Lower lobe of right lung (tissue), 2 donors: ENCODE measurements at regions not wholly inside any gene's neighbourhood (a gene's known extent, or its start where the extent isn't known, plus 50 kb on each side); places are given as distances from the start of the nearest gene placed in this dataset.
A peak's percentile ranks its signal among the peaks of the same experiment; 100 is the strongest.
"Not testable (repeated sequence)": the region's sequence is repeated elsewhere in the genome, so short reads cannot be mapped to it uniquely, and the experiment has no call there.

Source experiments
- ATAC-seq, 2 donors: fragments of 200-7000 bp; cut with Tn5 transposase; one replicate each; pipeline ENCODE4 v1.9.1; 2020 to 2022; ENCODE audit warnings: mild to moderate bottlenecking in 2 of 2, moderate library complexity in 2 of 2
- DNase-seq: peaks from one replicate; pipeline ENCODE4 v3.0.0-alpha.2; 2020
- H3K27ac ChIP-seq: fragments of 200-600 bp; one replicate; pipeline ENCODE4 v1.8.0; 2022
- H3K27me3 ChIP-seq: fragments of 200-600 bp; one replicate; pipeline ENCODE4 v1.8.0; 2022; ENCODE audit warnings: low read depth
- H3K36me3 ChIP-seq: fragments of 200-600 bp; one replicate; pipeline ENCODE4 v1.8.0; 2022; ENCODE audit warnings: mild to moderate bottlenecking
- H3K4me1 ChIP-seq: fragments of 200-600 bp; one replicate; pipeline ENCODE4 v1.8.0; 2022
- H3K4me3 ChIP-seq: fragments of 200-600 bp; one replicate; pipeline ENCODE4 v1.8.0; 2022; ENCODE audit warnings: mild to moderate bottlenecking
- H3K9me3 ChIP-seq: fragments of 200-600 bp; one replicate; pipeline ENCODE4 v1.8.0; 2022
- intact Hi-C: fragments of 100-400 bp; cut with DNase I; formaldehyde crosslinking; loops from one replicate; pipeline ENCODE4 v1.11.0; 2022
- TF ChIP-seq, protein P1 (sequence below): fragments of 200-600 bp; IDR thresholded peaks from one replicate; pipeline ENCODE4 v1.8.0; 2022; ENCODE audit warnings: antibody characterized with exemption, mild to moderate bottlenecking
- donor health status: DM: no; HTN: yes; CAD: no; lungs with severe emphysema.

GRCh38 chr7:153675131-153675530 lies 377.1 kb upstream of the DPP6 start:
- H3K4me3 ChIP-seq = no peak overlapping the region
- DNase-seq = no peak
- H3K36me3 ChIP-seq = no peaks in the 10 kb centered on the region
- ATAC-seq = no peak
- H3K27me3 ChIP-seq = no peaks in the 10 kb centered on the region
- intact Hi-C loops = no loop called here
- TF ChIP-seq, protein P1, sequence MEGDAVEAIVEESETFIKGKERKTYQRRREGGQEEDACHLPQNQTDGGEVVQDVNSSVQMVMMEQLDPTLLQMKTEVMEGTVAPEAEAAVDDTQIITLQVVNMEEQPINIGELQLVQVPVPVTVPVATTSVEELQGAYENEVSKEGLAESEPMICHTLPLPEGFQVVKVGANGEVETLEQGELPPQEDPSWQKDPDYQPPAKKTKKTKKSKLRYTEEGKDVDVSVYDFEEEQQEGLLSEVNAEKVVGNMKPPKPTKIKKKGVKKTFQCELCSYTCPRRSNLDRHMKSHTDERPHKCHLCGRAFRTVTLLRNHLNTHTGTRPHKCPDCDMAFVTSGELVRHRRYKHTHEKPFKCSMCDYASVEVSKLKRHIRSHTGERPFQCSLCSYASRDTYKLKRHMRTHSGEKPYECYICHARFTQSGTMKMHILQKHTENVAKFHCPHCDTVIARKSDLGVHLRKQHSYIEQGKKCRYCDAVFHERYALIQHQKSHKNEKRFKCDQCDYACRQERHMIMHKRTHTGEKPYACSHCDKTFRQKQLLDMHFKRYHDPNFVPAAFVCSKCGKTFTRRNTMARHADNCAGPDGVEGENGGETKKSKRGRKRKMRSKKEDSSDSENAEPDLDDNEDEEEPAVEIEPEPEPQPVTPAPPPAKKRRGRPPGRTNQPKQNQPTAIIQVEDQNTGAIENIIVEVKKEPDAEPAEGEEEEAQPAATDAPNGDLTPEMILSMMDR = no peak
- no peaks in the 10 kb centered on the region for H3K9me3 ChIP-seq
- H3K27ac ChIP-seq = no peak overlapping the region
- no peaks in the 10 kb centered on the region for H3K4me1 ChIP-seq

DNA sequence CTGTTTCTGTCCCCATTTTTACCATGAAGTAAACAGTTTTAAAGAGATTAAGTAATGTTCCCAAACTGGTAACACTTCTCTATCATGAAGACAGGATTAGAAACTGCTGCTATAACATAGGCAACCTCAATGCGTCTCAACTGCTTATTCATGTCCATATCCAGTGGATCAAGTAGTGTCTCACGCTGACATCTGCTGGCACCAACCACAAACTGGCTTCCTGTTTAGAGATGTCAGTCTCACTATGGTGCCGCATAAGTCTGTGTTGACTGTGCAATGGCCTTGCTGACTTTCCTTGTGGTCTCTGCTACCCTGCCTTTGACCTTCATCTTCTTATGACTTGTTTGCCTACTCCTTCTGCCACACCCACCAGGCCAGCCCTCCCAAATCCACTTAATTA lies 369.6 kb upstream of the DPP6 start:
- DNase-seq (no peak), ATAC-seq (no peak)
- intact Hi-C loops = no loop called here
- Histone ChIP-seq H3K27ac (no peak overlapping the region), H3K27me3 (no peaks in the 10 kb centered on the region), H3K4me1 (no peaks in the 10 kb centered on the region), H3K9me3 (no peaks in the 10 kb centered on the region), H3K36me3 (no peaks in the 10 kb centered on the region), H3K4me3 (no peak overlapping the region)
- TF ChIP-seq, protein P1 = no peak

- Histone ChIP-seq H3K36me3 (no peaks in the 10 kb centered on the region), H3K27ac (no peak overlapping the region), H3K4me1 (no peaks in the 10 kb centered on the region), H3K9me3 (no peaks in the 10 kb centered on the region), H3K4me3 (no peak overlapping the region), H3K27me3 (no peaks in the 10 kb centered on the region)
- intact Hi-C loops = no loop called here
- DNase-seq (no peak), ATAC-seq (peak in 1 of 2 donors; percentile 25)
- TF ChIP-seq, protein P1 = no peak
Observed at GRCh38 chr7:153696242-153696641, 356.0 kb upstream of the DPP6 start.

GRCh38 chr7:153698046-153698445 lies 354.2 kb upstream of the DPP6 start:
- ATAC-seq = no peak
- H3K36me3 ChIP-seq = no peaks in the 10 kb centered on the region
- no peaks in the 10 kb centered on the region for H3K27me3 ChIP-seq
- DNase-seq = no peak
- no peak overlapping the region for H3K4me3 ChIP-seq
- H3K27ac ChIP-seq = no peak overlapping the region
- H3K9me3 ChIP-seq = no peaks in the 10 kb centered on the region
- TF ChIP-seq, protein P1 = no peak
- H3K4me1 ChIP-seq = no peaks in the 10 kb centered on the region
- intact Hi-C loops = no loop called here

GRCh38 chr7:153701678-153702077 lies 350.5 kb upstream of the DPP6 start:
- no peak for DNase-seq
- H3K4me1 ChIP-seq = no peaks in the 10 kb centered on the region
- H3K27ac ChIP-seq = no peak overlapping the region
- no peak for ATAC-seq
- TF ChIP-seq, protein P1 = no peak
- intact Hi-C loops = no loop called here
- H3K9me3 ChIP-seq = no peaks in the 10 kb centered on the region
- no peak overlapping the region for H3K4me3 ChIP-seq
- H3K36me3 ChIP-seq = no peaks in the 10 kb centered on the region
- H3K27me3 ChIP-seq = no peaks in the 10 kb centered on the region

GRCh38 chr7:153723892-153724291 lies 328.3 kb upstream of the DPP6 start:
- H3K4me1 ChIP-seq, H3K27me3 ChIP-seq, H3K4me3 ChIP-seq, H3K36me3 ChIP-seq, H3K27ac ChIP-seq, ATAC-seq, DNase-seq, H3K9me3 ChIP-seq, intact Hi-C loops: not testable (repeated sequence)

- intact Hi-C loops, H3K36me3 ChIP-seq, H3K27ac ChIP-seq, H3K9me3 ChIP-seq, H3K4me1 ChIP-seq, DNase-seq, H3K27me3 ChIP-seq, H3K4me3 ChIP-seq: not testable (repeated sequence)
- peak in 1 of 2 donors; percentile 21 for ATAC-seq
Observed at GRCh38 chr7:153731504-153731903, 320.7 kb upstream of the DPP6 start.

DNA sequence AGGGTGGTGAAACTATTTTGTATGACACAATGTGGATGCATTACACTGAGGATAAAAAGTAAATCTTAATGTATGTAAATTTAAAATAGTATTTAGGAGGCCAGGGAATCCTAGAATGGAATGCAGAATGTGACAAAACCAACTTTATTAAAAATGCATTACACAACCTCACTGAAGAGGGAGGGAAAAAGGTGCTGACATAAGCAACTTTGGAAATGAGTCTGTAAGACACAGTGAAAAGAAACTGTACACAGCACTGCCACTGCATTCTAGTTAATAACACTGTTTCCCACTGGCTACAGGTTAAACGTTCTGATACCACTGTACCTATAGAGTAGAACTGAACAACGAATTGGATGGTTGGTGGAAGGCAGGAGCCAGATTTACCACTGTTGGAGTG lies 308.8 kb upstream of the DPP6 start:
- H3K27ac ChIP-seq, H3K4me1 ChIP-seq, DNase-seq, H3K4me3 ChIP-seq, intact Hi-C loops, H3K27me3 ChIP-seq, ATAC-seq, H3K36me3 ChIP-seq, H3K9me3 ChIP-seq: not testable (repeated sequence)

- H3K36me3 ChIP-seq, DNase-seq, intact Hi-C loops, H3K4me3 ChIP-seq, H3K27me3 ChIP-seq, H3K4me1 ChIP-seq, H3K27ac ChIP-seq, H3K9me3 ChIP-seq: not testable (repeated sequence)
- peak in 1 of 2 donors; percentile 42 for ATAC-seq
Observed at GRCh38 chr7:153747969-153748368, 304.2 kb upstream of the DPP6 start.

DNA sequence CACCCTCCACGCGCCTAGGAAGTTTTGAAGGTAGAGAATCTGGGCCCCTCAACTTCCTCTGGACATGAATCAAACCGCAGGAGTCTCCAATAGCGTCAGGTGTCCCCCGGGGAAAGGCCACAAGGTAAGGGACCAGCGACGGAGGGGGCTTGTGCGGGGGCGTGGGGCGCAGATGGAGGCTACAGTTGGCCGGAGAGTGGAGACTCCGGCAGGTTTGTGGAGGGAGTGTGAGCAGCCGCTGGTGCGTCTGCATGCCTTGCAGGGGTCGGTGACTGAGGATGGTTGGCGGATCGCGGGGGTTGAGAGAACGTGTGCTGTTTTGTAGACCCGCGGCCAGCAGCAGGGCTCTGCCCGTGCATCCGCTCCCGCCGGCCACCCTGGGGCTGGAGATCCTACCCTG lies 303.3 kb upstream of the DPP6 start:
- H3K4me1 ChIP-seq, intact Hi-C loops, ATAC-seq, H3K36me3 ChIP-seq, H3K4me3 ChIP-seq, DNase-seq, H3K27ac ChIP-seq, H3K9me3 ChIP-seq, H3K27me3 ChIP-seq: not testable (repeated sequence)
